Fibroblast of skin of scalp (primary cell): ENCODE measurements at regions not wholly inside any gene's neighbourhood (a gene's known extent, or its start where the extent isn't known, plus 50 kb on each side); places are given as distances from the start of the nearest gene placed in this dataset.

Experiments used
- DNase-seq: peaks from one replicate; pipeline ENCODE4 v3.0.0-alpha.2; 2013

GRCh38 chr6:140048202-140048790, 673.8 kb upstream of the CITED2 start:
- DNase-seq, result no peak

- DNase-seq, result no peak
Observed at GRCh38 chr6:140047321-140047720, 672.9 kb upstream of the CITED2 start.

- no peak for DNase-seq
Observed at GRCh38 chr6:140046016-140046632, 671.7 kb upstream of the CITED2 start.

- no peak for DNase-seq
Observed at GRCh38 chr6:140045116-140045515, 670.7 kb upstream of the CITED2 start.

- DNase-seq, result no peak
Observed at GRCh38 chr6:140044626-140045025, 670.2 kb upstream of the CITED2 start.

GRCh38 chr6:140043762-140044378, 669.4 kb upstream of the CITED2 start:
- peak; percentile 49 for DNase-seq

GRCh38 chr6:140043357-140043756, 668.9 kb upstream of the CITED2 start:
- DNase-seq, result peak; percentile 81

GRCh38 chr6:140041571-140042332, 667.3 kb upstream of the CITED2 start:
- no peak for DNase-seq

GRCh38 chr6:140041056-140041455, 666.6 kb upstream of the CITED2 start:
- no peak for DNase-seq

GRCh38 chr6:140040396-140040795, 665.9 kb upstream of the CITED2 start:
- DNase-seq, result no peak

GRCh38 chr6:140039364-140039763, 664.9 kb upstream of the CITED2 start:
- no peak for DNase-seq

- DNase-seq, result no peak
Observed at GRCh38 chr6:140036196-140036595, 661.7 kb upstream of the CITED2 start.

GRCh38 chr6:140032189-140032588, 657.7 kb upstream of the CITED2 start:
- DNase-seq, result no peak

GRCh38 chr6:140029551-140029950, 655.1 kb upstream of the CITED2 start:
- no peak for DNase-seq

GRCh38 chr6:140027219-140027618, 652.8 kb upstream of the CITED2 start:
- DNase-seq, result no peak

GRCh38 chr6:140026546-140026945, 652.1 kb upstream of the CITED2 start:
- no peak for DNase-seq

GRCh38 chr6:140025171-140025570, 650.7 kb upstream of the CITED2 start:
- no peak for DNase-seq

- no peak for DNase-seq
Observed at GRCh38 chr6:140020207-140020791, 645.9 kb upstream of the CITED2 start.

GRCh38 chr6:140018588-140018987, 644.1 kb upstream of the CITED2 start:
- DNase-seq, result no peak

GRCh38 chr6:140017470-140017869, 643.0 kb upstream of the CITED2 start:
- DNase-seq, result no peak

- no peak for DNase-seq
Observed at GRCh38 chr6:140012150-140012549, 637.7 kb upstream of the CITED2 start.

- DNase-seq, result no peak
Observed at GRCh38 chr6:140011537-140011936, 637.1 kb upstream of the CITED2 start.

- DNase-seq, result no peak
Observed at GRCh38 chr6:140009286-140009685, 634.8 kb upstream of the CITED2 start.
